ENCODE measurements at regions not wholly inside any gene's neighbourhood (a gene's known extent, or its start where the extent isn't known, plus 50 kb on each side); places are given as distances from the start of the nearest gene placed in this dataset.

GRCh38 chr16:5681966-5682365, 584.4 kb upstream of the EEF2KMT start:
- no peak for DNase-seq

- no peak for DNase-seq
These were observed 580.8 kb upstream of the EEF2KMT start for GRCh38 chr16:5678371-5678770.

GRCh38 chr16:5671421-5671820, 573.8 kb upstream of the EEF2KMT start:
- DNase-seq = no peak

- DNase-seq = no peak
These were observed 572.6 kb upstream of the EEF2KMT start for GRCh38 chr16:5670198-5670597.

GRCh38 chr16:5668553-5668952, 571.0 kb upstream of the EEF2KMT start:
- DNase-seq = no peak

GRCh38 chr16:5665834-5666233, 568.2 kb upstream of the EEF2KMT start:
- no peak for DNase-seq

GRCh38 chr16:5653789-5654188, 556.2 kb upstream of the EEF2KMT start:
- DNase-seq = no peak

GRCh38 chr16:5653041-5653440, 555.4 kb upstream of the EEF2KMT start:
- DNase-seq = no peak

- DNase-seq = no peak
These were observed 552.5 kb upstream of the EEF2KMT start for GRCh38 chr16:5649762-5650743.

GRCh38 chr16:5647051-5647450, 549.5 kb upstream of the EEF2KMT start:
- no peak for DNase-seq

- no peak for DNase-seq
These were observed 546.4 kb upstream of the EEF2KMT start for GRCh38 chr16:5643855-5644531.

- DNase-seq = no peak
These were observed 544.8 kb upstream of the EEF2KMT start for GRCh38 chr16:5642436-5642835.

- DNase-seq = no peak
These were observed 544.4 kb upstream of the EEF2KMT start for GRCh38 chr16:5642011-5642410.

GRCh38 chr16:5640883-5641282, 543.3 kb upstream of the EEF2KMT start:
- no peak for DNase-seq

- DNase-seq = no peak
These were observed 541.9 kb upstream of the EEF2KMT start for GRCh38 chr16:5639531-5639930.

GRCh38 chr16:5635331-5635730, 537.7 kb upstream of the EEF2KMT start:
- DNase-seq = no peak

GRCh38 chr16:5634666-5635180, 537.1 kb upstream of the EEF2KMT start:
- no peak for DNase-seq

- DNase-seq = peak; percentile 12
These were observed 536.3 kb upstream of the EEF2KMT start for GRCh38 chr16:5633845-5634440.

GRCh38 chr16:5622234-5622884, 524.8 kb upstream of the EEF2KMT start:
- no peak for DNase-seq

- DNase-seq = no peak
These were observed 524.2 kb upstream of the EEF2KMT start for GRCh38 chr16:5621826-5622225.

- no peak for DNase-seq
These were observed 521.7 kb upstream of the EEF2KMT start for GRCh38 chr16:5619304-5619703.

- no peak for DNase-seq
These were observed 519.2 kb upstream of the EEF2KMT start for GRCh38 chr16:5616841-5617240.

Measured in NCI-H748 treated with DMSO at 0.1 percent for 48 hours (cell line).